Retinal pigment epithelial cell (primary cell): ENCODE measurements at regions not wholly inside any gene's neighbourhood (a gene's known extent, or its start where the extent isn't known, plus 50 kb on each side); places are given as distances from the start of the nearest gene placed in this dataset.

Experiments used
- DNase-seq: peaks from one replicate; pipeline ENCODE4 v3.0.0-alpha.2; 2010; ENCODE audit warnings: low read depth
- H3K4me3 ChIP-seq: 2 replicates; pipeline ENCODE4 v1.5.1; 2011; ENCODE audit warnings: mild to moderate bottlenecking, low read length, control low read depth, moderate library complexity
- CTCF ChIP-seq: conservative IDR thresholded peaks from 2 replicates; pipeline ENCODE4 v1.5.1; 2011; ENCODE audit warnings: low read depth, low read length, control low read depth, inconsistent platforms

GRCh38 chr7:24026351-24026750 lies 257.6 kb upstream of the NPY start:
- DNase-seq: no peak
- TF ChIP-seq CTCF: no peak

GRCh38 chr7:24029068-24029467 lies 254.9 kb upstream of the NPY start:
- no peak for DNase-seq
- no peak for TF ChIP-seq CTCF
- no peak overlapping the region for H3K4me3 ChIP-seq

More at GRCh38 chr7:24026351-24026750, 257.6 kb upstream of the NPY start:
- no peak overlapping the region for H3K4me3 ChIP-seq

GRCh38 chr7:24034251-24034650 lies 249.7 kb upstream of the NPY start:
- H3K4me3 ChIP-seq: no peak overlapping the region
- DNase-seq: no peak
- TF ChIP-seq CTCF: no peak

GRCh38 chr7:24035366-24036032 lies 248.5 kb upstream of the NPY start:
- DNase-seq: no peak
- no peak for TF ChIP-seq CTCF
- no peak overlapping the region for H3K4me3 ChIP-seq

- H3K4me3 ChIP-seq: no peak overlapping the region
- TF ChIP-seq CTCF: no peak
- no peak for DNase-seq
These were observed 248.0 kb upstream of the NPY start for GRCh38 chr7:24036033-24036412.

- no peak for DNase-seq
- TF ChIP-seq CTCF: no peak
- no peak overlapping the region for H3K4me3 ChIP-seq
These were observed 245.0 kb upstream of the NPY start for GRCh38 chr7:24038993-24039392.

GRCh38 chr7:24039991-24040624 lies 243.9 kb upstream of the NPY start:
- H3K4me3 ChIP-seq: no peak overlapping the region
- no peak for DNase-seq
- no peak for TF ChIP-seq CTCF
